GM12865 (cell line): ENCODE measurements at regions not wholly inside any gene's neighbourhood (a gene's known extent, or its start where the extent isn't known, plus 50 kb on each side); places are given as distances from the start of the nearest gene placed in this dataset.
"Not testable (repeated sequence)": the region's sequence is repeated elsewhere in the genome, so short reads cannot be mapped to it uniquely, and the experiment has no call there.

Experiments used
- DNase-seq: peaks from one replicate; pipeline ENCODE4 v3.0.0; 2010; ENCODE audit warnings: low read depth
- H3K4me3 ChIP-seq: 2 replicates; pipeline ENCODE4 v1.5.1; 2011; ENCODE audit warnings: mild to moderate bottlenecking, low read depth, low read length, control low read depth
- TF ChIP-seq, protein P1 (sequence below): IDR thresholded peaks from 2 replicates; pipeline ENCODE4 v1.5.1; 2011; ENCODE audit warnings: low read length, control low read depth, low read depth, inconsistent platforms; ENCODE audit not compliant: insufficient read depth; ENCODE audit errors: missing control alignments

GRCh38 chr11:37259734-37260133 is 661.7 kb upstream of the RAG2 start:
- no peak for DNase-seq
- TF ChIP-seq, protein P1, sequence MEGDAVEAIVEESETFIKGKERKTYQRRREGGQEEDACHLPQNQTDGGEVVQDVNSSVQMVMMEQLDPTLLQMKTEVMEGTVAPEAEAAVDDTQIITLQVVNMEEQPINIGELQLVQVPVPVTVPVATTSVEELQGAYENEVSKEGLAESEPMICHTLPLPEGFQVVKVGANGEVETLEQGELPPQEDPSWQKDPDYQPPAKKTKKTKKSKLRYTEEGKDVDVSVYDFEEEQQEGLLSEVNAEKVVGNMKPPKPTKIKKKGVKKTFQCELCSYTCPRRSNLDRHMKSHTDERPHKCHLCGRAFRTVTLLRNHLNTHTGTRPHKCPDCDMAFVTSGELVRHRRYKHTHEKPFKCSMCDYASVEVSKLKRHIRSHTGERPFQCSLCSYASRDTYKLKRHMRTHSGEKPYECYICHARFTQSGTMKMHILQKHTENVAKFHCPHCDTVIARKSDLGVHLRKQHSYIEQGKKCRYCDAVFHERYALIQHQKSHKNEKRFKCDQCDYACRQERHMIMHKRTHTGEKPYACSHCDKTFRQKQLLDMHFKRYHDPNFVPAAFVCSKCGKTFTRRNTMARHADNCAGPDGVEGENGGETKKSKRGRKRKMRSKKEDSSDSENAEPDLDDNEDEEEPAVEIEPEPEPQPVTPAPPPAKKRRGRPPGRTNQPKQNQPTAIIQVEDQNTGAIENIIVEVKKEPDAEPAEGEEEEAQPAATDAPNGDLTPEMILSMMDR: no peak

DNA sequence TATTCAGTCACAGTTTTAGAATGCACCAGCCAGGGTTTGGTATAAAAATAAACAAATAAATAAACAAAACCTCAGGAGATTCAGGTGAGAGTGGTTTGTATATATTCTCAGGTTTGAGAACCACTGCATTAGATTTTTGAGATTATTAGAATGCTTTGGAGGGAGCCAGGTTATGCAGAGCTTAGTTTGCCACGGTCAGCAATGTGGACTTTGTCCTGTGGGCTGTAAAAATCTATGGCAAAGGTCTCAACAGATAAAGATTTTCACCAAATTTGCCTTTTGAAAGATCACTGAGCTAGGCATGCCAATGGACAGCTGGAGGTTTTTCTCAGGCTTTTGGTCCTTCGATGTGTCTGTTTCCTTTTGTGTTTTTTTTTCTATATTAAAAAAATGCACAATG is 650.1 kb upstream of the RAG2 start:
- TF ChIP-seq, protein P1: no peak
- H3K4me3 ChIP-seq: no peak overlapping the region
- DNase-seq: no peak

More at GRCh38 chr11:37259734-37260133, 661.7 kb upstream of the RAG2 start:
- no peak overlapping the region for H3K4me3 ChIP-seq

GRCh38 chr11:37246092-37246491 is 648.1 kb upstream of the RAG2 start:
- H3K4me3 ChIP-seq, DNase-seq: not testable (repeated sequence)

GRCh38 chr11:37230865-37231264 is 632.8 kb upstream of the RAG2 start:
- DNase-seq: no peak
- TF ChIP-seq, protein P1: no peak
- no peak overlapping the region for H3K4me3 ChIP-seq

- TF ChIP-seq, protein P1: no peak
- no peak overlapping the region for H3K4me3 ChIP-seq
- no peak for DNase-seq
These were observed 625.9 kb upstream of the RAG2 start for GRCh38 chr11:37223962-37224361.

DNA sequence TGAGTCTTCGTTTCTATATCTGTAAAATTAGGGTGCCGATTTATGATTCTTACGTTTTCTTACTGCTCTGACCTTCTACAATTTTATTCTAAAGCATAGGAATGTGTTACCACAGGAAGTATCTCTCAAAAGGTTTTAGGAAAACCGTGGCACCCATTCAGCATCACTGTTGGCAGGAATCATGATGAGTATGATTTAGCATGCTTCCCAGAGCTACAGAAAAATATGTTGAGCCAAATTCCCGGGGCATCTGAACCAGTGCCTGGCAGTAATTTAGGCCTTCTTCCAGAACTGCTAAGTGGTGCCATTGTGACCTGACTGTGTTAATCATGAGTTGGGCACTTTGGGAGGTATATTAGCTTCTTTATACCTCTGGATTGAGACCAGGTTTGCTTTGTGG is 605.0 kb upstream of the RAG2 start:
- TF ChIP-seq, protein P1: no peak
- no peak overlapping the region for H3K4me3 ChIP-seq
- no peak for DNase-seq

GRCh38 chr11:37199082-37199481 is 601.0 kb upstream of the RAG2 start:
- TF ChIP-seq, protein P1: no peak
- DNase-seq: no peak
- H3K4me3 ChIP-seq: no peak overlapping the region
